Stimulated activated CD4-positive, alpha-beta T cell treated with anti-CD3 and anti-CD28 coated beads, Interleukin-1b, Interleukin-23, amount 100 ng/mL, for 24 hours (primary cell): ENCODE measurements at regions not wholly inside any gene's neighbourhood (a gene's known extent, or its start where the extent isn't known, plus 50 kb on each side); places are given as distances from the start of the nearest gene placed in this dataset.
"Not testable (repeated sequence)": the region's sequence is repeated elsewhere in the genome, so short reads cannot be mapped to it uniquely, and the experiment has no call there.

Experiments
- DNase-seq, 4 experiments: peaks; one replicate each; pipeline ENCODE4 v3.0.0-alpha.2; 2020; ENCODE audit warnings: low read depth in 4 of 4, low spot score in 1 of 4

DNA sequence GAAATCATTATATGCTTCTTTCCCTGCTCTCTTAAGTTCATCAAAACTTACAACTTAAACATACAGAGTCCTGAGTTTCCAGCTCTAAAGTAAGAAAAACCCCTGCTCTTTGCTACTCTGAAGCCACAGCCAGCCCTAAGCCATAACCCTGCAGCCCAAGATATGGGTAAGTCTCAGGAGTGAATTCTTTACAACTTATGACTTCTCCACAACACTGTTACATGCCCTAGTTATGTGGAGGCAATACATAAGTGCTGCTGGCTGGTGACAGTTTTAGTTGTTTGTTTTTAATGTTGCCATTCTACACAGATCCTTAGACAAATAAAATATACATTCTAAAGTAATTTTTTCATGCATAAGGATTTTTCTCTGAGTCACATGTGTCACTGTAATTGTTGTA lies 100.2 kb downstream of the FBXO8 start:
- no peak for DNase-seq

GRCh38 chr4:174181827-174182226 lies 101.6 kb downstream of the FBXO8 start:
- DNase-seq, result no peak

DNA sequence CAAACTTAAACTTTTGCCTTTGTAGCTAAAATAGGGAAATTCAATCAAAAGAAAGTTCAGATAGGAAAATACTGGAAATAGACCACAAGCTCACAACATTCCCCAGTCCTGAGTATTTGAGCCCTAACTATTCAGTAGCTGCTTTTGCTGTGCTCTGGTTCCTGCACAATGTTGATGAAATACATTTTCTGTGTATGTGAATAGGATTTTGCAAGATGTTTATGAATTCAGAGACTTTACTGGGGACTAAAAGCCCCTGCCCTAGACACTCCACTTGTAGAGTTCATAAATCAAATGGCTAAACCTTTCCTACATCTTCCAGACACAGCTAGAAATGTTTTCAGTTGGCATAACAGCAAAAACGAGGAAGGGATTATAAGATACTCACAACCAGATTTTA lies 105.9 kb downstream of the FBXO8 start:
- DNase-seq, result no peak

DNA sequence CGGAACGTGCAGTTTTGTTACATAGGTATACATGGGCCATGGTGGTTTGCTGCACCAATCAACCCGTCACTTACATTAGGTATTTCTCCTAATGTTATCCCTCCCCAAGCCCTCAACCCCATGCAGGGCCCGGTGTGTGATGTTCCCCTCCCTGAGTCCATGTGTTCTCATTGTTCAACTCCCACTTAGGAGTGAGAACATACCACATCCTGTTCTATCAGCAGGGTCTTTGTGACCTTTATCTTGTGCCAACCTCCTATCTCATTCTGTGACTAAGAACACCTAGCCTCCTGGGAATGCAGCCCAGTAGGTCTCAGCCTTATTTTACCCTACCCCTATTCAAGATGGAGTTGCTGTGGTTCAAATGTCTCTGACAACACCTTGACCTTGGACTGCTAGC lies 107.6 kb downstream of the FBXO8 start:
- not testable (repeated sequence) for DNase-seq

DNA sequence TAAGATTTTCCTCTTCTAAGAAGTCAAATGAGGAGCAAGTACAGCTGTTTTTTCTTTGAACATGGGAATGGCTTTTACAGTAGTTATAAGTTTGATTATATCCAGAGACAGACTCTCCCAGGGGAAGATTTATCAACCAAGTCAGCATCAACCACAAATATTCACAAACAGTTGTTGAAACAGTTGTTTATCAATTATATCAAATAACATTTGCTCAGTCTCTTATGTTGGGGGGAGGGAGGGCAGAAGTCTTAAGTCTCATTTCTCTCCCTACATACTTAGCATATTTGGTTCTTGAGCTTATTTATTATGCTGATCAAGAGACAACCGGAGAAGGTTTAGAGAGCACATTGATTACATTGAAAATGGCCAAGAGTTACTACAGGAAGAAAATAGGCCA lies 110.1 kb downstream of the FBXO8 start:
- no peak for DNase-seq

GRCh38 chr4:174172274-174172673 lies 111.2 kb downstream of the FBXO8 start:
- no peak for DNase-seq

DNA sequence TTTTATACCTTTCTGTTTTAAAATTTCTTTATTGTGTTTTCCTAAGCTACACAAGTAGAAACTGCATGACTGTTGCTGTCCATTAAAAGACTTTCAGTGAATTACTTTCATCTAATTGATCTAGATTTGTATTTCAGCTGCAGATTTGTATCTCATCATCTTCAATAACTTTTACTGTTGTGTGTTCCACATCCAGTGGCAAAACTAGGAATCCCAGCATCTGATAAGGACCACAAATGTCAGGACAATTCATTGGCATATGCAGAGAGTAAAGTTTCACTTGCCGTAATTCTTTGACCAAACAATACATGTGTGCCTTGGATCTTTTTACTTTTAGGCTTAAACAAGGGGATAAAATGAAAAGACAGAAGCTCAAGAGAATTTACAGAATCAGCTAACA lies 112.6 kb downstream of the FBXO8 start:
- DNase-seq, result no peak

DNA sequence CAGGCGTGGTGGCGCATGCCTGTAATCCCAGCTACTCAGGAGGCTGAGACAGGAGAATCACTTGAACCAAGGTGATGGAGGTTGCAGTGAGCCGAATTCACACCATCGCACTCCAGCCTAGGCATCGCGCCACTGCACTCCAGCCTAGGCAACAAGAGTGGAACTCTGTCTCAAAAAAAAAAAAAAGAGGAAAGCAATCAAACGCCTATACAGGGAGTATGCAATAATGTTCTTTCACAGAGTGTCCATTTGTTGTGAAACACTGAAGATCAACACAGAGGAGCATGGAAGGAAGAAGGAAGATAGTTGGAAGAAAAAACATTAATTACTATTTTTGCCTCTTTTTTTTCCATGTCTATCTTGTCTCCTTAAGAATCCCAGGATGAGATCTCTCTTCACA lies 113.4 kb downstream of the FBXO8 start:
- no peak for DNase-seq

DNA sequence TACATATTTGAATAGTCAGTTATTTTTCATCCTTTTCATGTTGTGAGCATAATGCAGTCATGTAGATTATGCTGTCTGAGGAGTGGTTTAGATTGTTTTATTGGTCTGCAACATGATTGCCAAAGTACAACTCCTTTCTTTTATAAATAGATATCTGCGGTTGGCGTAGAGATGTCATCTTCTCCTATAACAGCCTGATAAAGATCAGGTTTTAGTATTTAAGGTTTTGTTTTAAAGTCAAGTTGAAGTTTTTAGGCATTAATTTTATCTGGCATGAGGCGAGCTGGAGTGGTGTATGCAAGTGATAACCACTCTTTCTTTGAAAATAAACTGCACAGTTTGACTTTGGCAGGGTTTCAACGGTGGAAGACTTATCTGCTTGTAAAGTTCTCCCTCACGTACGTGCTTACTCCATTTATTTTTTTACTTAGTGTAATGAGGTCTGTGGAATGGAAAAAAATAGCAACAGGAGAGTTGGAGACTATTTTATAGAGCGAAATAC lies 126.3 kb downstream of the FBXO8 start:
- DNase-seq, result no peak

DNA sequence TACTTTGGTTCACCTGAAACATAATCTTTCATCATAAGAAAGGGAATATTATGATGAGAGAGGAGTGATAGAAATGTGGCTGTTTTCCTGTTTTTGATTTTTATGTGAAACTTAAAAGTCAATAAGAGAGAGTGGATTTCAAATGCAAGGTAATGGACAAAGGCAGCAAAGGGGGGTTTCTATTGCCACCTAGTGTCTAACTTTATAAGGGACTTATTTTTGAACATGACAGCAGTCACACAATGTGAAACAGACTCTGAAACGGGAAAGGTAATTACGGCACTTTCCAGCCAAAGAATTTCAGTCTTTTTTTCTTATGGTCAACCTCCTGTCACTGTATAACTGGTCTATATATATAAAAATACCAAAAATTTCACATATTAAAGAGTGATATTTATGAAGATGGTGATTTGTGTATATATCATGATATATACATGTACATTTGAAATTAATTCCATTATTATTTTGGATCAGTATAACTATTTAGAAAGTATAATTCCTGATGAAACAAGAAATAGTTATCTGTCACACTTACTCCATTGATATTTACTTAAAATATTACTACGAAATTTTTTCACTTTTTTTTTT lies 127.1 kb downstream of the FBXO8 start:
- no peak for DNase-seq

- no peak for DNase-seq
Observed at GRCh38 chr4:174154215-174154854, 129.1 kb downstream of the FBXO8 start.

DNA sequence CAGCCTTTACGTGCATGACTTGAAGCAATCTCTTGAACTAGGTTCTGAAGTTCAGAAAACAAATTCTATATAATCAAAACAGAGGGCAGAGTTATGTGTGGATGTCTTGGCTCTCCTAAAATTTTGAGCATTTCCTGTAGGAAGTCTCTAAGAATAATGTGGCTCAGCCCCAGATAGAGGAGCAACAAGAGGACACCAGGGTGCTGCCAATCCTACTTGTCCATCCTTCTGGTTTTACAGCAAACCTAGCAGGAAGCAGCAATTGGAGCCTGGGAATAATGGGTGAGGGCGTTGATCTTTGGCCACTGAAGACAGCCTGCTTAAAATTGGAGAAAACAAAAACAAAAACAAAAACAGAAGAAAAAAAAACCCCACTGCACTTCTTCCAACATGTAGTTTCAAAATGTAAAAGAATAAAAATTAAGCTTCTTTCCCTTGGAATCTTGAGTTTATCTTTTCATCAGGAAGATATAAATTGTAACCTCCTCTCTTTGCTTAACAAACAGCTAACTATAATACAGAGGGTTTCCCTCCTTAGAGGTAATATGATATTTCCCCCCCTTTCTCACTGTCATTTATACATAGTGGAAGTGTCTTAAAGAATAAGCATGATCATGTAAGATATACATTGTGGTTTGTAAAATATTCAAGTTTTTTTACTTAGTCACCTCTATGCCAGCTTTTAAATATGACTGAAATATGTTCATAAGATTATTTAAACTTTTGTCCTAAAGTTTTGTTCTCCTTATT lies 130.6 kb downstream of the FBXO8 start:
- no peak for DNase-seq

- no peak for DNase-seq
Observed at GRCh38 chr4:174147863-174148262, 135.6 kb downstream of the FBXO8 start.

DNA sequence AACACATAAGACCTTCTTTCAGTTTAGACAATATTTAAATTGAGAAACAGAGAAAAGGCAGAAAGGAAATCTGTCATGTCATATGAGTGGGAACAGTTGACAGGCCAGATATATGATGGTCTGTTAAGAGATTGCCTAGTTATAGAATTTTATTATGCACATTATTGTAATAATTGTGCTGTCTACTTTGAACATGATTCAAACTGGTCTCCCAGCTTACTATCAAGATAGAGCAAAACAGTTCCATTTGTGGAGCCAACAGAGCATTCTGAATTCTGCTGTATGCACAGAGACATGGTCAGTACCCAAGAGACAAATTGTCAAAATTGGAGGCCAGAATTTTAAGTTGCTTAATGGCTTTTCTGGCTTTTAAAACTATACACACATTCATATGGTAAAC lies 139.4 kb downstream of the FBXO8 start:
- no peak for DNase-seq

GRCh38 chr4:174141876-174142275 lies 141.6 kb downstream of the FBXO8 start:
- DNase-seq, result no peak

DNA sequence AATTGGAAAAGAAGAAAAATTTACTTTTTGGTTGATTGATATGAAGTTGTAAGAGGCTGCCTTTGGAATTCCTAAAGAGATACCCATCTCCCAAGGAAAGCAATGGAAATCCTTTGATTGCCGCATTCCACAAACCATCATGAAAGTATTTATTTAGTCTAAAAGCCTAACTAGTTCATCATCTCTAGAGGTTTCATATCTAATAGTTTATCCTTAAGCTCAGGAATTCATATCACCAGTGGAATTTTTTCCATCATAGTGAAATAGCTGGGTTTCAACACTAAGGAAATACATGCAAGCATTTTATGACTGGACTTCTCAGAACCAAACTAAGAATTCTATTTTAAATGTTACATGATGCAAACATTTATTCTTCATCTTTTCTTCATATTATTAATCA lies 144.9 kb downstream of the FBXO8 start:
- DNase-seq, result no peak

DNA sequence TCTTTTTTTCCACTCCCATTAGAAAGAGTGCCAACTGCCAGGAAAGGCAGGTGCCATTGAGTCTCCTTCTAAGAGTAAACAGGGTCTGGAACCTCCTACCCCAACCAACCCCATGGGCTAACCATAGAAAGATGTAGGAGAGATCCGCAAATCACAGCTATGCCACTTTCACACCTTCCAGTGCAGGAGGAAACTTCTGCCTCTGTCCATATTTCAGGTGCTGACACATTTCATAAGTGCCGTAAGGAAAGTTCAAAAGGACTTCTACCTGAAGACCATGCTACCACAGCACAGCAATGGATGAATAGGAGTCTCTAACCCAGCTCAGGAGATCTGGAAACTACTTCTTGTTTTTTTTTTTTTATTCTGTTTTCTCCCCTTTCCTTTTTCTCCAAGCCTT lies 145.8 kb downstream of the FBXO8 start:
- no peak for DNase-seq

DNA sequence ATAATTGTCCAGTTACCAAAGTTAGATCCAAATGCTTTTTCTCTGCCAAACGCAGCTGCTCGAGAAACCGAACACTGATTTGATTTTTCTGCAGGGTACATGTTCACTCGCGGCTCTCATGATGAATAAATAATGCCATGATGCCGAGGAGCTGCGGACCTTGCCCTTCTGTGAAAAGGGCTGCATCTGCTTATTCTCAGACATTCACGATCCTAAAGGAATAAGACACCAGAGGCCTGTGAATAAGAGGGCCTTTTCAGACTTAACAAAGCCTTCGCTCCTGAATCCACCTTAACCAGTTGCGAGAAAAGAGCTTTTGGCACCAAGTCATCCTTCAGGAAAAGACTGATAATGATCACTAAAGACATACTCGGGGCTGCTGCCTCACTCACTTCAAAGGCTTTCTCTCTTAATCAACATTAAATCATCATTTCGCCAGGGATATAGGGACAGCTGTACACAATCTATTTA lies 147.5 kb downstream of the FBXO8 start:
- no peak for DNase-seq

DNA sequence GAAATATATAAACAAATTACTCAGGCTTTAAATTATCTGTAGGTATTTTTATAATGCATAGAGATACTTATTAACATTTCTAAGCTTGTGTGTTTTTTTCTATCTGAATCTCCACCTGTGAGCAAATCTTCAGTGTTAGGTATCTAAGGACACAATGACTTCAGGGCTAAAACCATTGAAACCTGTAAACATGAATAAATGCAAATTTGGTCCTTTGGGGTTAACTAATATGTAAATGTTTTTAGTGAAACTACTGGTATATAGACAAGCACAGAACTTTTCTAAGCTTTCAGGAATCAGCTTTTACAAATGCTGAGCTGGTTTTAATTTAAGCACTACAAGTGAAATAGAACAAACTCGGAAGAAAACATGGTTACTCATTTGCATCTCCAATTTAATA lies 147.9 kb downstream of the FBXO8 start:
- DNase-seq, result no peak

DNA sequence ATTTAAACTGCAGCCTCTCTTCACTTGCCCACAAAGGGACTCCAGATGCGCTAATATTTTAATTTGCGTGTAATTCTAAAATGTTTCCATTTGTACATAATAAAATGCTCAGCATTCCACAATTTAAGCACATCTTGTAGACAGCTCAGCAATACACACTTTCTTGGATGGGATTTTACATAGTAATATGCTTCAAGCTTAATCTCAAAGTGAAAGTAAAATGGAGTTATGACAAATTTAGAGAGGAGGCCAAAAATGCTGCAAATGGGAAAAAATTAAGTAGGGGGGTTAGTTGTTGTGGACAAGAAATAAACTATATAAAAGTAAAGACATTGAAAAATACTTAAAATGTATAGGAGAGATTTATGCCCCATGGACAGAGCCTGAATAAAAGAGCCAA lies 149.1 kb downstream of the FBXO8 start:
- no peak for DNase-seq

DNA sequence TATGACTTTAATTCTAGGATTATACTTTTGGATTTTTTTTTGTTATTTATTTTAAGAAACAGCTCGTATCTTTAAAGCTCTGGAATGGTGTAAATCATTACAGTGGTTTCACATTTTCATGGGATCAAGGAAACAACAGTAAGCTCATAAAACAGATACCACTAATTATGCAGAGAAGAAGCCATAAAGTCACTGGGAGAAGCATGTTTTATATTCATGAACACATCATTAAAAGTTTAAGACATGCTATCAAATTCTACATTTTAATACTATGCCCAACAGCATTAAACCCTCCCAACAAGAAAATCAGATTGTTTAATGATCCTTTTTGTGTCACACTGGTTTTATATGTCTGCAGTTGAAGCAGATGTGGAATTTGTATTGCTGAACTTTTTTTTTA lies 149.9 kb downstream of the FBXO8 start:
- no peak for DNase-seq

GRCh38 chr4:174131901-174132300 lies 151.6 kb downstream of the FBXO8 start:
- no peak for DNase-seq
